ENCODE measurements at regions not wholly inside any gene's neighbourhood (a gene's known extent, or its start where the extent isn't known, plus 50 kb on each side); places are given as distances from the start of the nearest gene placed in this dataset.

DNA sequence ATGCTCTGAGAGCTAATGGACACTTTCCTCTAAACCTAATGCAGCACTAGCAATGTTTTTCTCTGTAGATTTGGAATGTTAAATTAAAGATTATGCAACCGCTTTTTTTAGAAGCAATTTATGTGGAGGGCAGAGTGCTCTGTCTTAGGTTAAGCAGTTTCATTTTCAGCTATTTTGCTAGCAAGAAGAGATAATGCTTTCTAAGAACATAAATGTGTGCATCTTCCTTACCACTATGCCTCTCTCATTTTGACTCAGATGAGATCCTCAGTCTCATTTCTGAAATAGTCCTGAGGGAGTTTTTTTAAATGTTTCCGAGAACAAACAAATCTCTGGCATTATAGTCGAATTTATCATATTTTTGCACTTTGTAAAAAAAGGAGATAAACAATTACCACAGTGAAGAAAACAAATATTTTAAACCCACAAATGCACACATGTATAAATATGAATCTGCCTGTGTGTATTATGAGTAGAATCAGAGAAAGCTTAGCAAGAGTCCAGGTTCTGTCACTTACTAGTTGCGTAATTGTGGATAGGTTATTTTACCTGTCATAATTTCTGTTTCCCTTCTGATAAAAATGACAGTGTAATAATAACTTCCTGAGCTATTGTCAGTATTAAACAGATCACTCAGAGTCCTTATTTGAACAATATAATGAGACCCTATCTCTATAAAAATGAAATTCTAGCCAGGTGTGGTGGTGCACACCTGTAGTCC, 207.7 kb upstream of the CRIM1 start (continued):
- TF ChIP-seq TEAD4 (IDR thresholded peaks at IDR 0.05; ENCODE audit: borderline replicate concordance, insufficient read depth) (no peak), POLR2AphosphoS5 (IDR thresholded peaks at IDR 0.05; ENCODE audit: low read depth, low read length) (no peak)

DNA sequence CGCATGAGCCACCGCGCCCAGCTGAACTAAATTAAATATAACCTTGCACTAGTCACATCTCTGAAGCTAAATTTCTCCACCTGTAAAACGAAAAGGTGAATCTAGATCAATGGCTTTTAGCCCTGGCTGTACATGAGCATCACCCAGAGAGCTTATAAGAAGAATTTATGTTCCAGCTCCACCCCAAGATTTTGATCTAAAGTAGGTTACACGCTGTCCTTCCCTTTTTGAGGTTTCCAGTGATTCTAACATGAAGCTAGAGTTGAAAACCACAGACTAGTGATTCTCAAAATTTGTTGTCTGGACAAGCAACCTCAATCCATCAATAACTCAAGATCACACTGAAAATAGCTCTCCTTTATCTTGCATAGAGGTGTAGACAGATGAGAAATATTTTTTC, 208.8 kb upstream of the CRIM1 start:
- Histone ChIP-seq H3K9ac (no peak overlapping the region), H3K9me3 (no peaks in the 10 kb centered on the region), H2AFZ (ENCODE audit: low read depth) (no peak overlapping the region), H4K20me1 (ENCODE audit: insufficient read depth) (no peaks in the 10 kb centered on the region), H3K4me1 (ENCODE audit: control insufficient read depth in 1 of 2, insufficient read depth in 2 of 2, low read depth in 1 of 2, low read length in 1 of 2) (no peaks in the 10 kb centered on the region), H3F3A (replicated peaks; ENCODE audit: insufficient read depth) (no peaks in the 10 kb centered on the region), H3K4me3 (ENCODE audit: low read depth in 2 of 2, low read length in 1 of 2) (no peak overlapping the region), H3K79me2 (ENCODE audit: insufficient read depth) (no peaks in the 10 kb centered on the region), H3K9me2 (no peaks in the 10 kb centered on the region), H3K36me3 (replicated peaks in 1 of 2; ENCODE audit: control insufficient read depth in 1 of 2, insufficient read depth in 2 of 2, low read length in 1 of 2) (no peaks in the 10 kb centered on the region), H3K27me3 (ENCODE audit: insufficient read depth) (no peaks in the 10 kb centered on the region), H3K27ac (ENCODE audit: low read depth in 2 of 2, low read length in 1 of 2) (no peak overlapping the region), H3K4me2 (no peak overlapping the region)
- ChIA-PET CTCF (interaction anchor here (2.7 kb wide), 1 partner anchor 8 kb away, joined by 6 read pairs; no protein-coding TSS in a partner anchor), POLR2A (no interaction called here)
- TF ChIP-seq, protein P1, sequence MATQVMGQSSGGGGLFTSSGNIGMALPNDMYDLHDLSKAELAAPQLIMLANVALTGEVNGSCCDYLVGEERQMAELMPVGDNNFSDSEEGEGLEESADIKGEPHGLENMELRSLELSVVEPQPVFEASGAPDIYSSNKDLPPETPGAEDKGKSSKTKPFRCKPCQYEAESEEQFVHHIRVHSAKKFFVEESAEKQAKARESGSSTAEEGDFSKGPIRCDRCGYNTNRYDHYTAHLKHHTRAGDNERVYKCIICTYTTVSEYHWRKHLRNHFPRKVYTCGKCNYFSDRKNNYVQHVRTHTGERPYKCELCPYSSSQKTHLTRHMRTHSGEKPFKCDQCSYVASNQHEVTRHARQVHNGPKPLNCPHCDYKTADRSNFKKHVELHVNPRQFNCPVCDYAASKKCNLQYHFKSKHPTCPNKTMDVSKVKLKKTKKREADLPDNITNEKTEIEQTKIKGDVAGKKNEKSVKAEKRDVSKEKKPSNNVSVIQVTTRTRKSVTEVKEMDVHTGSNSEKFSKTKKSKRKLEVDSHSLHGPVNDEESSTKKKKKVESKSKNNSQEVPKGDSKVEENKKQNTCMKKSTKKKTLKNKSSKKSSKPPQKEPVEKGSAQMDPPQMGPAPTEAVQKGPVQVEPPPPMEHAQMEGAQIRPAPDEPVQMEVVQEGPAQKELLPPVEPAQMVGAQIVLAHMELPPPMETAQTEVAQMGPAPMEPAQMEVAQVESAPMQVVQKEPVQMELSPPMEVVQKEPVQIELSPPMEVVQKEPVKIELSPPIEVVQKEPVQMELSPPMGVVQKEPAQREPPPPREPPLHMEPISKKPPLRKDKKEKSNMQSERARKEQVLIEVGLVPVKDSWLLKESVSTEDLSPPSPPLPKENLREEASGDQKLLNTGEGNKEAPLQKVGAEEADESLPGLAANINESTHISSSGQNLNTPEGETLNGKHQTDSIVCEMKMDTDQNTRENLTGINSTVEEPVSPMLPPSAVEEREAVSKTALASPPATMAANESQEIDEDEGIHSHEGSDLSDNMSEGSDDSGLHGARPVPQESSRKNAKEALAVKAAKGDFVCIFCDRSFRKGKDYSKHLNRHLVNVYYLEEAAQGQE (IDR thresholded peaks at IDR 0.05; ENCODE audit: low read depth, low read length): no peak
- TF ChIP-seq, protein P2, sequence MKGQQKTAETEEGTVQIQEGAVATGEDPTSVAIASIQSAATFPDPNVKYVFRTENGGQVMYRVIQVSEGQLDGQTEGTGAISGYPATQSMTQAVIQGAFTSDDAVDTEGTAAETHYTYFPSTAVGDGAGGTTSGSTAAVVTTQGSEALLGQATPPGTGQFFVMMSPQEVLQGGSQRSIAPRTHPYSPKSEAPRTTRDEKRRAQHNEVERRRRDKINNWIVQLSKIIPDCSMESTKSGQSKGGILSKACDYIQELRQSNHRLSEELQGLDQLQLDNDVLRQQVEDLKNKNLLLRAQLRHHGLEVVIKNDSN (IDR thresholded peaks at IDR 0.05; ENCODE audit: borderline replicate concordance, low read depth): no peak
- TF ChIP-seq TEAD4 (IDR thresholded peaks at IDR 0.05; ENCODE audit: borderline replicate concordance, insufficient read depth) (no peak), MEF2A (IDR thresholded peaks at IDR 0.05; ENCODE audit: borderline replicate concordance, low read depth) (no peak), MXI1 (IDR thresholded peaks at IDR 0.05; ENCODE audit: low read depth, low read length) (no peak), RXRA (IDR thresholded peaks at IDR 0.05; ENCODE audit: borderline replicate concordance, low read depth) (no peak), NFIC (IDR thresholded peaks at IDR 0.05; ENCODE audit: borderline replicate concordance) (no peak), RFX5 (IDR thresholded peaks at IDR 0.05; ENCODE audit: low read length) (no peak), CHD2 (IDR thresholded peaks at IDR 0.05; ENCODE audit: low read length, partially characterized antibody) (no peak), TCF12 (IDR thresholded peaks at IDR 0.05) (no peak)
- TF ChIP-seq, protein P3, sequence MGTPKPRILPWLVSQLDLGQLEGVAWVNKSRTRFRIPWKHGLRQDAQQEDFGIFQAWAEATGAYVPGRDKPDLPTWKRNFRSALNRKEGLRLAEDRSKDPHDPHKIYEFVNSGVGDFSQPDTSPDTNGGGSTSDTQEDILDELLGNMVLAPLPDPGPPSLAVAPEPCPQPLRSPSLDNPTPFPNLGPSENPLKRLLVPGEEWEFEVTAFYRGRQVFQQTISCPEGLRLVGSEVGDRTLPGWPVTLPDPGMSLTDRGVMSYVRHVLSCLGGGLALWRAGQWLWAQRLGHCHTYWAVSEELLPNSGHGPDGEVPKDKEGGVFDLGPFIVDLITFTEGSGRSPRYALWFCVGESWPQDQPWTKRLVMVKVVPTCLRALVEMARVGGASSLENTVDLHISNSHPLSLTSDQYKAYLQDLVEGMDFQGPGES (IDR thresholded peaks at IDR 0.05; ENCODE audit: low read depth, low read length): no peak
- whole genome bisulfite sequencing (ENCODE audit: low lambda C conversion rate): 31% methylated on average over 5 of the region's 5 CpGs
- DNase-seq: no peak

Data from SK-N-SH (cell line).